ENCODE measurements at regions not wholly inside any gene's neighbourhood (a gene's known extent, or its start where the extent isn't known, plus 50 kb on each side); places are given as distances from the start of the nearest gene placed in this dataset.
"Not testable (repeated sequence)": the region's sequence is repeated elsewhere in the genome, so short reads cannot be mapped to it uniquely, and the experiment has no call there.

- ATAC-seq, result no peak
Observed at GRCh38 chr13:32828711-32829110, 187.5 kb upstream of the KL start.

- no peak for ATAC-seq
Observed at GRCh38 chr13:32829269-32829668, 187.0 kb upstream of the KL start.

GRCh38 chr13:32829676-32830335 lies 186.4 kb upstream of the KL start:
- no peak for ATAC-seq

- ATAC-seq, result no peak
Observed at GRCh38 chr13:32830336-32831031, 185.7 kb upstream of the KL start.

GRCh38 chr13:32837307-32837972 lies 178.8 kb upstream of the KL start:
- ATAC-seq, result no peak

GRCh38 chr13:32837973-32838927 lies 178.0 kb upstream of the KL start:
- ATAC-seq, result no peak

- ATAC-seq, result no peak
Observed at GRCh38 chr13:32838945-32839344, 177.3 kb upstream of the KL start.

GRCh38 chr13:32840113-32840512 lies 176.1 kb upstream of the KL start:
- no peak for ATAC-seq

GRCh38 chr13:32840989-32841713 lies 175.1 kb upstream of the KL start:
- ATAC-seq, result no peak

- ATAC-seq, result no peak
Observed at GRCh38 chr13:32845952-32846950, 170.0 kb upstream of the KL start.

- not testable (repeated sequence) for ATAC-seq
Observed at GRCh38 chr13:32847976-32848375, 168.2 kb upstream of the KL start.

GRCh38 chr13:32849369-32849768 lies 166.9 kb upstream of the KL start:
- no peak for ATAC-seq

- no peak for ATAC-seq
Observed at GRCh38 chr13:32850316-32851052, 165.7 kb upstream of the KL start.

- no peak for ATAC-seq
Observed at GRCh38 chr13:32851083-32852069, 164.8 kb upstream of the KL start.

GRCh38 chr13:32852526-32852925 lies 163.7 kb upstream of the KL start:
- no peak for ATAC-seq

- no peak for ATAC-seq
Observed at GRCh38 chr13:32857077-32857476, 159.1 kb upstream of the KL start.

- ATAC-seq, result no peak
Observed at GRCh38 chr13:32857689-32858088, 158.5 kb upstream of the KL start.

GRCh38 chr13:32859707-32860292 lies 156.4 kb upstream of the KL start:
- ATAC-seq, result no peak
